Superior temporal gyrus (tissue), 1 donor: ENCODE measurements at regions not wholly inside any gene's neighbourhood (a gene's known extent, or its start where the extent isn't known, plus 50 kb on each side); places are given as distances from the start of the nearest gene placed in this dataset.
A peak's percentile ranks its signal among the peaks of the same experiment; 100 is the strongest.
"Not testable (repeated sequence)": the region's sequence is repeated elsewhere in the genome, so short reads cannot be mapped to it uniquely, and the experiment has no call there.

ENCODE experiments used
- DNase-seq: peaks from one replicate; pipeline ENCODE4 v3.0.0-alpha.2; 2016; ENCODE audit errors: extremely low spot score

GRCh38 chr3:74832925-74833324, 218.5 kb upstream of the CNTN3 start:
- no peak for DNase-seq

DNA sequence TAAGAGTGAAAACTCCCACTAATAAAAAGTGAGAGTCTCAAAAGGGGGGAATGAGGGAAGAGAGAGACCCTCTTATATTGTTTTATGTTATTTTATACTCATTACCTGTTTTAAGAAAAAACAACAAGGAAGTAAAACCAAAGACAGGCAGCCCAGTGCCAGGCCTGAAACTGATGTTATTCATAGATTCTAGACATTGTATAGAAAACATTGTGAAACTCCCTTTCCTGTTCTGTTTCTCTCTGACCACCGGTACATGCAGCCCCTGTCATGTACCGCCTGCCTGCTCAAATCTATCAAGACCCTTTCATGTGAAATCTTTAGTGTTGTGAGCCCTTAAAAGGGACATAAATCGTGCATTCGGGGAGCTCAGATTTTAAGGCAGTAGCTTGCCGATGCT, 216.4 kb upstream of the CNTN3 start:
- not testable (repeated sequence) for DNase-seq

- DNase-seq, result not testable (repeated sequence)
Measured at GRCh38 chr3:74825404-74825803, 210.9 kb upstream of the CNTN3 start.

DNA sequence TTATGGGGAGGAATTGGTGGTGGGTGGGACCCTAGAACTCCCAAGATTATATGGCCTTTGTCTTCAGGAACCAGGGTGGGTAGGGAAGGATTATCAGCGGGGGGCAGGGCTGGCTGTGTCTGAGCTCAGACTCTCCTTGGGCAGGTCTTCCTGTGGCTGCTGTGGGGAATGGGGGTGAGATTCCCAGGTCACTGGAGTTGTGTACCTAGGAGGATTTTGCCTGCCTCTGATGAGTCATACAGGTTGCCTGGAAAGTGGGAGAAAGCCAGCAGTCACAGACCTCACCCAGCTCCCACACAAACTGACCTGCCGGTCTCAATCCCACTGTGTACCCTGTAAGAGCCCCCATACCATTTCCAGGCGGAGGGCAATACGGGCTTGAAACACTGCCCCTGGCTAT, 209.9 kb upstream of the CNTN3 start:
- no peak for DNase-seq

- DNase-seq, result peak; percentile 38
Measured at GRCh38 chr3:74814181-74814580, 199.7 kb upstream of the CNTN3 start.

DNA sequence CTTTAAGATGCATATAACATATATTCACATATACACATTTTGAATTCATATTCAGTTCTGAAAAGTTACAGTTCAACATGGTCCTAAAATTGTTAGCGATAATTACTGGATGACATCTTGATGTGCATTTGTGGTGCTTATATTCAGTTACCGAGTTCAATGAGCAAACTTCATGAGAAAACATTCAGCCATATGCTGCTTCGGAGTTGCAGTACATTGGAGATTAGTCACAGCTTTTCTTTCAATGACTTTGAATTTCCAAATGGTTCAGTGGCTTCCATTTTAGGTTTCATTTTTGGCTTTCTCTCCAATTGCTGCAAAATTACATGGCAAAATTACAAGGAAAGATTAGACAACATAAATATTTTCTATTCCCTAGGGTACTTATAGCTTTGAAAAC, 198.3 kb upstream of the CNTN3 start:
- no peak for DNase-seq

- DNase-seq, result no peak
Measured at GRCh38 chr3:74808506-74809275, 194.2 kb upstream of the CNTN3 start.

DNA sequence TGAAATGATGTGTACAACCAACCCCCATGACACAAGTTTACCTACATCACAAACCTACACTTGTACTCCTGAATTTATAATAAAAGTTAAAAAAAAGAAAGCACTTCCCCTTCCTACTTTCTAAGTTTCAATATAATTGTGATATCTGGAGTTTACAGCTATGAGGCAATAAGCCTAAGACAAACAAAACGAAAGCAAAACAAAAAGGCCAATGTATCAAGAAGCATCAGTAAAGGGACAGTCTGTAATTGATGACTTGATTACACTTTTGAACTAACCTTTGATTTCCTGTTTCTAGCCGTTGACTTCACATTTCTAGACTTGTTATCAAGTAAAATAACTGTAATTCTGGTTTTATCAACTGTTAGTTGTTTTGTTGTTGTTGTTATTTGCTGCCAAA, 187.5 kb upstream of the CNTN3 start:
- DNase-seq, result no peak

GRCh38 chr3:74789111-74789510, 174.7 kb upstream of the CNTN3 start:
- no peak for DNase-seq

- peak; percentile 21 for DNase-seq
Measured at GRCh38 chr3:74787011-74787410, 172.6 kb upstream of the CNTN3 start.

- DNase-seq, result no peak
Measured at GRCh38 chr3:74771401-74771800, 156.9 kb upstream of the CNTN3 start.

DNA sequence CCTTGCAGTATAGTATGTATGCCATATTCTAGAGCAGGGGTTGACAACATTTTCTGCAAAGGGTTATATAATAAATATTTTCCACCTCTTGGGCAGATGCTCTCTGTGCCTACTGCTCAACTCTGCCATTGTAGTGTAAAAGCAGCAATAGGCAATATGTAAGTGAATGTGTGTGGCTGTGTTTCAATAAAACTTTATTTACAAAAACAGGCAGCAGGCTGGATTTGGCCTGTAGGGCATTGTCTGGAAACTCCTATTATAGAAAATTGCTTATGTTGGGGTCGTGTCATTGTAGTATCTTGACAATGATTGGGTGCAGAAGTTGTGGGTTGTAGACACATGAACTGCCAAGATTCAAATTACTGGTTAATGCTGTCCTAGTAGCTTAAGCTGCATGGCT, 153.6 kb upstream of the CNTN3 start:
- DNase-seq, result no peak

DNA sequence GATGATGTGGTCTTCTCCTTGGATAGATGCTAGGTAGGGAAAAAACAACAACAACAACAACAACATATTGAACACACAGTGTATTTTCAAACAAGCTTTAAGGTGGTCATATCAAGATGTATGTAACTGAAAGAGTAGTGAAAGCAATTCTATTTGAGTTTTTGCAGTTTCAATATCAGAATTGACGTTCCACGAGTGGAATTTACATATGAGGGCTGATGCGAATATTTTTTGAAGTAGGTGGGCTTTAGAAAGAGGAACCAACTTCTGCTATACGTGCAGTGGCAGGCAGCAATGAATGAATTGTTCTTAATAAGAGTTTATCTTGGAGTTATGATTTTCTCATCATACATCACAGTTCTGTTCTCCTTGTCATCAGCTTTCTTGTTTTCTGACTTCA, 151.9 kb upstream of the CNTN3 start:
- no peak for DNase-seq

GRCh38 chr3:74763830-74764229, 149.4 kb upstream of the CNTN3 start:
- DNase-seq, result no peak

DNA sequence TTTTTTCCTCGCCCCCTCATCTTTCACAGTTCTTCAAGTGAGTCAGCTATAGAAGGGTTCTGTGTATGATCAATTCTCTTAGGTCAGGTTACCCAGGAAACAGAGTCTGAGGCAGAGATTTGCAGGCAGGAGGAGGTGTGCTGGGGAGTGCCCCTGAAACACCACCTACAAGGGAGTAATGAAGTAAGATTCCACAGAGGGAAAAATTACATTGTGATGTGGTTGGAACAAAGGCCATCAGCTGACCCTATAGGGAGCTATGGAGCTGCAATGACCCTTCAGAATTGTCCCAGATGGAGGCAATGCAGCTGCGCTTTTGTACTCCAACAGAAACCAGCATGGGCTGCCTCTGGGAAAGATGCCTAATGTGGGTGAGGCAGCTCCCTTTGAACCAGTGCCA, 142.2 kb upstream of the CNTN3 start:
- DNase-seq, result no peak

DNA sequence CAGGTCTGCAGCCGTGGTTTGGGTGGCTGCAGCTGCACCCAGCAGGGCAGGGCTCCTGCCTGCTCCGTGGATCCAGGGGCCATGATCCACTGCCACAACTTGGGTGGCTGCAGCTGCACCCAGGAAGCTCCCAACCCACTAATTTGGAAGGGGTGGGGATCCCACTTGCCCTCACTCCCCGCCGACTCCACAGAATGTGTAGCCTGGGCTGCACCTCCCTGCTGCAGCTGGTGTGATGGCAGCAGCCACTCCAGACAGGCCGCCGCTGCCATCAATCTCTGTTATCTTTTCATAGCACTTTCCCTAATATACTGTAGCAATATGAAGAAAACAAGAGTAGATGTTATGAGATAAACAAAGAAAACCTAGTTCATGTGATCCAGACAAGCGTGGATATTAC, 137.8 kb upstream of the CNTN3 start:
- DNase-seq, result no peak

- no peak for DNase-seq
Measured at GRCh38 chr3:74751775-74752174, 137.3 kb upstream of the CNTN3 start.

DNA sequence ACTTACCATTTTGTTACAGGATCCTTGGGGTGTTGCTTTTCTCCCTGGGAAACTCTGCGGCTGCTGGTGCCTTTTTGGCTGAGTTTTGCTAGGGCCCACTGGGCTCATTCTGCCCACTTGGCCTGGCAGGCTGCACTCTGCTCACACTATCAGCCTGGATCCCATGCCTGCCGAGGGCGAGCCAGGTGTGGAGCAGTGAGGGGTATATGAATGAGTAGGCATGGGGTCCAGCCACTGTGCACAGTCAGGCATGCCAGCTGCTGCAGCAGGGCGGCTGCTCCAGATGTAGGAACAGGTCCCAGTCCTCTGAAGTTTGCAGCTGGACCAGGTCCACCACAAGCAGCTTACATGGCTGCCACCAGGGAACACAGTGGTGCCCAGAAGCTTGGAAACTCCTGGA, 136.4 kb upstream of the CNTN3 start:
- DNase-seq, result no peak

GRCh38 chr3:74739242-74739641, 124.8 kb upstream of the CNTN3 start:
- DNase-seq, result no peak

GRCh38 chr3:74722211-74722610, 107.8 kb upstream of the CNTN3 start:
- no peak for DNase-seq

DNA sequence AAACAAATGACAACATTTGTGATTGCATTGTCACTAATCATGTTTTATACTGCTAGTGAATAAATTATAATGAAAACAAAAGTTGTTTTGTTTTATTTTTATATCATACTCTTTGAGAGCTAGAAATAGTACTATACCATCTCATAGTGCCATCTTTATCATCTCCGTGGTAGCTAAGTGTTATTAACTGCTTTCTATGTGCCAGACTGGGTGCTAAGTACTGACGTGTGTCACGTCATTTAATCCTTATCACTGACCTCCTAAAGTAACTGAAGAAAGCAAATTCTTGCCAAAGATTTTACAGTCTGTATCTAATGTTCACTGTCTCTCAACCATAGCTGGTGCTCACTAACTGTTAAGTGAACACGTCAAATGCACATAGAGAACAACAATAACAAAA, 99.5 kb upstream of the CNTN3 start:
- DNase-seq, result no peak

DNA sequence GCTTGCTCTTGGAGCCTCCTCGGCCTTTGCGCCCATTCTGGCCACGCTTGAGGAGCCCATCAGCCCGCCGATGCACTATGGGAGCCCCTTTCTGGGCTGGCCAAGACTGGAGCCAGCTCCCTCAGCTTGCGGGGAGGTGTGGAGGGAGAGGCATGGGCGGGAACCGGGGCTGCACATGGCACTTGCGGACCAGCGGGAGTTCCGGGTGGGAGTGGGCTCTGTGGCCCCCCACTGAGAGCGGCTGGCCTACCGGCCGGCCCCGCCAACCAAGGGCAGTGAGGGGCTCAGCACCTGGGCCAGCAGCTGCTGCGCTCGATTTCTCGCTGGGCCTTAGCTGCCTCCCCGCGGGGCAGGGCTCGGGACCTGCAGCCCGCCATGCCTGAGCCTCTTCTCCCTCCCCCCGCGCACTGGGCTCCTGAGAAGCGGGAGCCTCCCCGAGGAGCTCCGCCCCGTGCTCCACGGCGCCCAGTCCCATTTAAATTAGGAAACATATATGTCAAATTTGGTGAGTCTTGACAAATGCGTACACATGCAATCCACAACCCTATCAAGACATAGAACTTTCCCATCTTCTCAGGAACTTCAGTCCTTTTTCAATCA, 97.6 kb upstream of the CNTN3 start:
- DNase-seq, result no peak

GRCh38 chr3:74709951-74710350, 95.5 kb upstream of the CNTN3 start:
- DNase-seq, result no peak
